GM21786 (cell line): ENCODE measurements at regions not wholly inside any gene's neighbourhood (a gene's known extent, or its start where the extent isn't known, plus 50 kb on each side); places are given as distances from the start of the nearest gene placed in this dataset.

Experiments used
- ATAC-seq: cut with Tn5 transposase; IDR thresholded peaks from one replicate; pipeline ENCODE4 v1.9.1; 2021; ENCODE audit not compliant: unreplicated experiment

- ATAC-seq = no peak
These were observed 59.6 kb upstream of the SHANK2 start for GRCh38 chr11:71311928-71312510.

- ATAC-seq = no peak
These were observed 59.0 kb upstream of the SHANK2 start for GRCh38 chr11:71311176-71311925.

- no peak for ATAC-seq
These were observed 57.8 kb upstream of the SHANK2 start for GRCh38 chr11:71310184-71310583.

GRCh38 chr11:71309611-71310010 is 57.2 kb upstream of the SHANK2 start:
- no peak for ATAC-seq

- no peak for ATAC-seq
These were observed 56.8 kb upstream of the SHANK2 start for GRCh38 chr11:71309181-71309580.

- ATAC-seq = no peak
These were observed 55.7 kb upstream of the SHANK2 start for GRCh38 chr11:71307811-71308645.

- no peak for ATAC-seq
These were observed 53.2 kb upstream of the SHANK2 start for GRCh38 chr11:71305451-71306125.

GRCh38 chr11:71305041-71305440 is 52.7 kb upstream of the SHANK2 start:
- no peak for ATAC-seq

GRCh38 chr11:71304491-71304890 is 52.1 kb upstream of the SHANK2 start:
- ATAC-seq = no peak

- ATAC-seq = no peak
These were observed 51.7 kb upstream of the SHANK2 start for GRCh38 chr11:71304045-71304444.

GRCh38 chr11:71302911-71303310 is 50.5 kb upstream of the SHANK2 start:
- ATAC-seq = no peak

GRCh38 chr11:71302534-71302909 is 50.1 kb upstream of the SHANK2 start:
- ATAC-seq = no peak
